Panc1 (cell line): ENCODE measurements at regions not wholly inside any gene's neighbourhood (a gene's known extent, or its start where the extent isn't known, plus 50 kb on each side); places are given as distances from the start of the nearest gene placed in this dataset.
A peak's percentile ranks its signal among the peaks of the same experiment; 100 is the strongest.

Source experiments
- ATAC-seq: fragments of 200-7000 bp; cut with Tn5 transposase; 2 replicates; pipeline ENCODE4 v1.9.1; 2020; ENCODE audit warnings: mild to moderate bottlenecking, moderate library complexity
- BruUV-seq: library from RNA; stranded (reverse); fragments of 400-500 nt; replicated peaks from 2 replicates; lab custom pipeline; 2021; lab: Mats Ljungman, UMichigan
- CTCF ChIA-PET: fragments of 300-600 bp; sonication (Branson Sonifier 250); formaldehyde crosslinking; loops from one replicate; lab custom pipeline; 2022; ENCODE audit warnings: antibody characterized with exemption; lab: Charles Lee
- POLR2A ChIA-PET: fragments of 300-600 bp; sonication (Branson Sonifier 250); formaldehyde crosslinking; loops from one replicate; lab custom pipeline; 2022; ENCODE audit warnings: antibody characterized with exemption; lab: Charles Lee
- DNase-seq: peaks from one replicate; pipeline ENCODE4 v3.0.0-alpha.2; 2010; ENCODE audit warnings: low read depth, low spot score
- H3K27ac ChIP-seq: 2 replicates; pipeline ENCODE4 v1.5.1; 2011; ENCODE audit warnings: mild to moderate bottlenecking, low read length, inconsistent platforms
- H3K27me3 ChIP-seq: fragments of 200-500 bp; sonication (Bioruptor generic); 2 replicates; pipeline ENCODE4 v1.6.0; 2014; ENCODE audit warnings: low read length, inconsistent platforms; ENCODE audit not compliant: control insufficient read depth, insufficient read depth
- H3K36me3 ChIP-seq: fragments of 200-500 bp; sonication (Bioruptor generic); 2 replicates; pipeline ENCODE4 v1.5.1; 2014; ENCODE audit warnings: inconsistent platforms, mild to moderate bottlenecking, low read length, moderate library complexity; ENCODE audit not compliant: control insufficient read depth, insufficient read depth
- H3K4me1 ChIP-seq: 2 replicates; pipeline ENCODE4 v1.5.1; 2011; ENCODE audit warnings: inconsistent platforms, mild to moderate bottlenecking, low read length, moderate library complexity; ENCODE audit not compliant: control insufficient read depth, insufficient read depth
- H3K4me3 ChIP-seq, 2 experiments: 2 replicates each; pipeline ENCODE4 v1.5.1; 2011 to 2012; ENCODE audit warnings: low read depth in 2 of 2, low read length in 2 of 2, mild to moderate bottlenecking in 2 of 2, inconsistent platforms in 1 of 2, moderate library complexity in 1 of 2
- H3K9me3 ChIP-seq: fragments of 200-500 bp; sonication (Bioruptor generic); 2 replicates; pipeline ENCODE4 v1.5.1; 2014; ENCODE audit warnings: low read depth, mild to moderate bottlenecking, inconsistent platforms, low read length, moderate library complexity; ENCODE audit not compliant: control insufficient read depth, insufficient read depth
- POLR2AphosphoS5 ChIP-seq: IDR thresholded peaks from 2 replicates; pipeline ENCODE4 v1.6.1; 2012; ENCODE audit warnings: mild to moderate bottlenecking, low read depth, low read length, moderate library complexity
- SIN3A ChIP-seq: IDR thresholded peaks from 2 replicates; pipeline ENCODE4 v1.6.1; 2012; ENCODE audit warnings: low read depth, mild to moderate bottlenecking, low read length, moderate library complexity, borderline replicate concordance; ENCODE audit not compliant: insufficient read depth
- TCF7L2 ChIP-seq: IDR thresholded peaks from 2 replicates; pipeline ENCODE4 v1.6.1; 2011; ENCODE audit warnings: mild to moderate bottlenecking, low read depth, low read length, inconsistent platforms
- in situ Hi-C: cut with HindIII; loops from 2 replicates; pipeline ENCODE4 v1.10.0; 2016; ENCODE audit warnings: low sequenced_read_pairs, low pct_unique_long_range_greater_than_20kb
- intact Hi-C: fragments of 100-400 bp; cut with micrococcal nuclease; formaldehyde crosslinking; loops from one replicate; pipeline ENCODE4 v1.10.0; 2022; ENCODE audit not compliant: unreplicated experiment
- TF ChIP-seq, protein P1 (sequence below), 2 experiments: IDR thresholded peaks; 2 replicates each; pipeline ENCODE4 v1.6.1; 2011 to 2012; ENCODE audit warnings: low read depth in 2 of 2, control low read depth in 1 of 2, low read length in 1 of 2, mild to moderate bottlenecking in 1 of 2, moderate library complexity in 1 of 2; ENCODE audit not compliant: insufficient read depth in 1 of 2
- TF ChIP-seq, protein P2 (sequence below): fragments of 450-650 bp; IDR thresholded peaks from 2 replicates; pipeline ENCODE4 v1.5.1; 2017; ENCODE audit warnings: mild to moderate bottlenecking

DNA sequence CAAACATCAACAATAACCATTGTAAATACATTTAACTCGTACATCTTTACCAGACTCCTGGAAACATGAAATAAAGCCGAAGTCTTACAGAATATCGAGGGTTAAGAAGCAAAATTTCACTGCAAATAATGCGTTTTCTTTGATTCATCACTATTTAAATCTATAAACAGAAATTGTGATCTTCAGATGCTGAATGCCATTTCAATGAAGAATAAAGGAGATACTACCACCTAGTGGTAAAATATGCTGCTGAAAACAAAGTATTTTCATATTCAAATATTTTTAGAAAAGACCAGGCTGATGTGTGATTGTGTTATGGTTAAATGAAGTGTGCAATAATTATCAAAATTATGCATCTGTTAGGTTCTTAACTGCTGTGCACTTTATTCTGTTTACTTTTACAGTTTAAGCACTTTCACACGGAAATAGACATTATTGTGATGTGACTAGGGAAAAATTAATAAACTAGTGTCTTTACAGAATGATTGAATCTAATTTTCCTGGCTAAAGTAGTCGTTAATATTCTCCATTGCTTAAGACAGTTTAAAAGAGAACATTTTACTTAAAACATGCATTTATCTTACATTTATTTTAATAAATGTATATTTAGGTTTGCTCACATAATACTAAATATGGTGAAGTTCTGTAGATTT lies 1093.1 kb downstream of the MRPL39 start:
- Histone ChIP-seq H3K4me3 (no peak overlapping the region), H3K4me1 (no peaks in the 10 kb centered on the region), H3K36me3 (no peaks in the 10 kb centered on the region), H3K27me3 (no peaks in the 10 kb centered on the region), H3K9me3 (no peaks in the 10 kb centered on the region), H3K27ac (no peak overlapping the region)
- ChIA-PET POLR2A (no interaction called here), CTCF (no interaction called here)
- TF ChIP-seq, protein P1, sequence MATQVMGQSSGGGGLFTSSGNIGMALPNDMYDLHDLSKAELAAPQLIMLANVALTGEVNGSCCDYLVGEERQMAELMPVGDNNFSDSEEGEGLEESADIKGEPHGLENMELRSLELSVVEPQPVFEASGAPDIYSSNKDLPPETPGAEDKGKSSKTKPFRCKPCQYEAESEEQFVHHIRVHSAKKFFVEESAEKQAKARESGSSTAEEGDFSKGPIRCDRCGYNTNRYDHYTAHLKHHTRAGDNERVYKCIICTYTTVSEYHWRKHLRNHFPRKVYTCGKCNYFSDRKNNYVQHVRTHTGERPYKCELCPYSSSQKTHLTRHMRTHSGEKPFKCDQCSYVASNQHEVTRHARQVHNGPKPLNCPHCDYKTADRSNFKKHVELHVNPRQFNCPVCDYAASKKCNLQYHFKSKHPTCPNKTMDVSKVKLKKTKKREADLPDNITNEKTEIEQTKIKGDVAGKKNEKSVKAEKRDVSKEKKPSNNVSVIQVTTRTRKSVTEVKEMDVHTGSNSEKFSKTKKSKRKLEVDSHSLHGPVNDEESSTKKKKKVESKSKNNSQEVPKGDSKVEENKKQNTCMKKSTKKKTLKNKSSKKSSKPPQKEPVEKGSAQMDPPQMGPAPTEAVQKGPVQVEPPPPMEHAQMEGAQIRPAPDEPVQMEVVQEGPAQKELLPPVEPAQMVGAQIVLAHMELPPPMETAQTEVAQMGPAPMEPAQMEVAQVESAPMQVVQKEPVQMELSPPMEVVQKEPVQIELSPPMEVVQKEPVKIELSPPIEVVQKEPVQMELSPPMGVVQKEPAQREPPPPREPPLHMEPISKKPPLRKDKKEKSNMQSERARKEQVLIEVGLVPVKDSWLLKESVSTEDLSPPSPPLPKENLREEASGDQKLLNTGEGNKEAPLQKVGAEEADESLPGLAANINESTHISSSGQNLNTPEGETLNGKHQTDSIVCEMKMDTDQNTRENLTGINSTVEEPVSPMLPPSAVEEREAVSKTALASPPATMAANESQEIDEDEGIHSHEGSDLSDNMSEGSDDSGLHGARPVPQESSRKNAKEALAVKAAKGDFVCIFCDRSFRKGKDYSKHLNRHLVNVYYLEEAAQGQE (IDR thresholded peaks at IDR 0.05; ENCODE audit: insufficient read depth in 1 of 2, low read depth in 2 of 2, low read length in 1 of 2), result no peak
- TF ChIP-seq, protein P2, sequence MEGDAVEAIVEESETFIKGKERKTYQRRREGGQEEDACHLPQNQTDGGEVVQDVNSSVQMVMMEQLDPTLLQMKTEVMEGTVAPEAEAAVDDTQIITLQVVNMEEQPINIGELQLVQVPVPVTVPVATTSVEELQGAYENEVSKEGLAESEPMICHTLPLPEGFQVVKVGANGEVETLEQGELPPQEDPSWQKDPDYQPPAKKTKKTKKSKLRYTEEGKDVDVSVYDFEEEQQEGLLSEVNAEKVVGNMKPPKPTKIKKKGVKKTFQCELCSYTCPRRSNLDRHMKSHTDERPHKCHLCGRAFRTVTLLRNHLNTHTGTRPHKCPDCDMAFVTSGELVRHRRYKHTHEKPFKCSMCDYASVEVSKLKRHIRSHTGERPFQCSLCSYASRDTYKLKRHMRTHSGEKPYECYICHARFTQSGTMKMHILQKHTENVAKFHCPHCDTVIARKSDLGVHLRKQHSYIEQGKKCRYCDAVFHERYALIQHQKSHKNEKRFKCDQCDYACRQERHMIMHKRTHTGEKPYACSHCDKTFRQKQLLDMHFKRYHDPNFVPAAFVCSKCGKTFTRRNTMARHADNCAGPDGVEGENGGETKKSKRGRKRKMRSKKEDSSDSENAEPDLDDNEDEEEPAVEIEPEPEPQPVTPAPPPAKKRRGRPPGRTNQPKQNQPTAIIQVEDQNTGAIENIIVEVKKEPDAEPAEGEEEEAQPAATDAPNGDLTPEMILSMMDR, result peak; percentile 51; the same call in 1 of the 2 replicates
- intact Hi-C loops (loop anchor here (5.0 kb wide), 1 partner anchor 662 kb away; no protein-coding TSS in a partner anchor), in situ Hi-C loops (no loop called here)
- DNase-seq (peak; percentile 1), ATAC-seq (no peak)
- BruUV-seq, result no TSS peak

DNA sequence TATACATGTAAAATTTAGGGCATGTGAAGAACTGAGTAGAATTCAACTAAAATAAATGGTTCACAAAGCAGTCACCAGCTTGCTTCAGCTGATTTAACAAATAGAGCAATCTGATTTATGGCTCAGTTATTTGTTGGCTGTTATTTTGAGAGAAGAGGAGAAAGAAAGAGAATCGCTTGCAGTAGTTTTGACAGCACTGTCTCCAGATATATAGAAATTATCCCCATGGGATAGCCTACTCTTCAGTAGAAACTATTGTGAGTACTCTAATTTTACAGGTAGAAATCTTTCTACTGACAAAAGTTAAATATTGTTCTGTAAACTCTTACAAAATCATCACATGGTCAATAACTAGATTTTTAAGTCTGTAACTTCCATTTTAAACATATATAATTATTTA lies 1098.2 kb downstream of the MRPL39 start:
- H3K27ac ChIP-seq, result no peak overlapping the region
- H3K4me3 ChIP-seq, result no peak overlapping the region
- ChIA-PET CTCF (no interaction called here), POLR2A (no interaction called here)
- no peak for TF ChIP-seq POLR2AphosphoS5
- TF ChIP-seq, protein P1 (IDR thresholded peaks at IDR 0.05; ENCODE audit: insufficient read depth in 1 of 2, low read depth in 2 of 2, low read length in 1 of 2), result no peak
- TF ChIP-seq SIN3A, result no peak
- TF ChIP-seq TCF7L2, result no peak
- TF ChIP-seq, protein P2, result no peak
- in situ Hi-C loops (no loop called here), intact Hi-C loops (no loop called here)
- no peaks in the 10 kb centered on the region for H3K27me3 ChIP-seq
- no peak for ATAC-seq
- H3K4me1 ChIP-seq, result no peaks in the 10 kb centered on the region
- H3K36me3 ChIP-seq, result no peaks in the 10 kb centered on the region
- no peak for DNase-seq
- BruUV-seq, result no TSS peak
- no peaks in the 10 kb centered on the region for H3K9me3 ChIP-seq
